ENCODE measurements at regions not wholly inside any gene's neighbourhood (a gene's known extent, or its start where the extent isn't known, plus 50 kb on each side); places are given as distances from the start of the nearest gene placed in this dataset.

DNA sequence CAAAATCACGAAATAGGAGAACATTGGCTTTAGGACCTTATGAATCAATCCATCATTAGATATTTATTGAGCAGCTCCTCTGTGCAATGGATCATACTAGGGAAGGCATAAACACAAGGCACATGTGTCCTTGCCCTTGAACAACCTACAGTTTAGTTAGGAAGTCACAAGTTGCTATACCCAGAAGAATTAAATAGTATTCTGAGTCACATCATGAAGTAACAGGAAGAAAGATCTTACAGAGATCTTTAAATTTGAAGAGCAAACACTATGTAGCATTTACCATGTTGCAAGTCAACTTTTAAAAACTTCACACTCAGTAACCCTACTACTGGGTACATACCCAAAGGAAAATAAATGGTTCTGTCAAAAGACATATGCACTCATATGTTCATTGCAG is 355.2 kb upstream of the SLC14A2 start:
- TF ChIP-seq POLR2AphosphoS5 (IDR thresholded peaks at IDR 0.05): no peak
- TF ChIP-seq, protein P1, sequence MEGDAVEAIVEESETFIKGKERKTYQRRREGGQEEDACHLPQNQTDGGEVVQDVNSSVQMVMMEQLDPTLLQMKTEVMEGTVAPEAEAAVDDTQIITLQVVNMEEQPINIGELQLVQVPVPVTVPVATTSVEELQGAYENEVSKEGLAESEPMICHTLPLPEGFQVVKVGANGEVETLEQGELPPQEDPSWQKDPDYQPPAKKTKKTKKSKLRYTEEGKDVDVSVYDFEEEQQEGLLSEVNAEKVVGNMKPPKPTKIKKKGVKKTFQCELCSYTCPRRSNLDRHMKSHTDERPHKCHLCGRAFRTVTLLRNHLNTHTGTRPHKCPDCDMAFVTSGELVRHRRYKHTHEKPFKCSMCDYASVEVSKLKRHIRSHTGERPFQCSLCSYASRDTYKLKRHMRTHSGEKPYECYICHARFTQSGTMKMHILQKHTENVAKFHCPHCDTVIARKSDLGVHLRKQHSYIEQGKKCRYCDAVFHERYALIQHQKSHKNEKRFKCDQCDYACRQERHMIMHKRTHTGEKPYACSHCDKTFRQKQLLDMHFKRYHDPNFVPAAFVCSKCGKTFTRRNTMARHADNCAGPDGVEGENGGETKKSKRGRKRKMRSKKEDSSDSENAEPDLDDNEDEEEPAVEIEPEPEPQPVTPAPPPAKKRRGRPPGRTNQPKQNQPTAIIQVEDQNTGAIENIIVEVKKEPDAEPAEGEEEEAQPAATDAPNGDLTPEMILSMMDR (IDR thresholded peaks at IDR 0.05): no peak
- TF ChIP-seq POLR2A (IDR thresholded peaks at IDR 0.05): no peak
- TF ChIP-seq EP300 (IDR thresholded peaks at IDR 0.05; ENCODE audit: low read depth): no peak
- no peak overlapping the region for H3K4me3 ChIP-seq

DNA sequence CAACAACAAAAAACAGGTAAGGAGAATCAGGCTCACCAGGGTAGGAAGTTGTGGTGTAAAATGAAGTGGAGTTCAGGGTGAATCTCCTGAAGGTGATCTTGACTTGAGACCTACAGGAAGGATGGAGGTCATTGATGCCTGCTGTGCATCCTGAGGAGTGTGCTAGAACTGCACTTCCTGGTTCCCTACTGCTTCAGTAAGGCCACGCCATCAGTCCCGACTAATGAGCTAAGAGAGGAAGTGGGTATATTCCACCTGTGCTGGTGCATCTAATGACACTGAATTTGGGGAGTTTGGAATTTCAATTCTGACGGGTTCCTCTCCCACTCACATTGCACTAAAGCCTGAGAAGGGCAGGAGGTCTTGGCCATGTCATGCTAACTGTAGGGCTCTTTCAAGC is 349.3 kb upstream of the SLC14A2 start:
- H3K27ac ChIP-seq: no peak overlapping the region
- WGBS, 2 donors (ENCODE audit: low coverage in 1 of 2): 72 to 89% methylated on average over 1 to 3 of the region's 3 CpGs
- intact Hi-C loops (cut with DNase I; ENCODE audit: low total_unique reads): no loop called here

More for the DNA sequence above, 355.2 kb upstream of the SLC14A2 start:
- no peaks in the 10 kb centered on the region for H3K4me1 ChIP-seq
- H3K36me3 ChIP-seq: no peaks in the 10 kb centered on the region
- in situ Hi-C loops (cut with MboI; ENCODE audit: low pct_ligation_motif_present in 1 of 4, low pct_unique_long_range_greater_than_20kb in 1 of 4, low sequenced_read_pairs in 3 of 4): no loop called here
- WGBS, 2 donors (ENCODE audit: low coverage in 1 of 2): 86% methylated on average over 1 of the region's 1 CpG; no CpG with 5 or more reads in 1 of the 2 donors
- intact Hi-C loops (cut with DNase I; ENCODE audit: low total_unique reads): no loop called here
- no peak overlapping the region for H3K27ac ChIP-seq
- no peaks in the 10 kb centered on the region for H3K27me3 ChIP-seq
- H3K9me3 ChIP-seq: no peaks in the 10 kb centered on the region
- DNase-seq: no peak

DNA sequence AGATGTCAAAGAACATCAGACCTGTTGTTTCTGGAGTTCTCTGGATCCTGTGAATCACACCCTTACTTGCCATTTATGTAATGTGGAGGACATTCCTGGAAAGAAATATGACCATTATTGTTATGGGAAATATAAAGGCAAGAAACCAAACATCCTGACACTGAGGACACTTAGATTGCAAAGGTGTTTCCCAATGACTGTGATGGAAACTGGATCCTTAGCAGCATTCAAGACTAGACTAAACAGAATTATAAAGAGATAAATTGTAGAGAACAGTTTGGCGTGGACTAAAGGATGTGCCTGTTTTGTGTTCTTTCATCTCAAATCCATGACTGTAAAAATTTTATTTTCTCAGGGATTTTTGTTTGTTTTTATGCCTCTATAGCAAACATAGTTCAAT is 347.7 kb upstream of the SLC14A2 start:
- H3K27me3 ChIP-seq: no peaks in the 10 kb centered on the region
- DNase-seq: no peak
- intact Hi-C loops (cut with DNase I; ENCODE audit: low total_unique reads) (no loop called here), in situ Hi-C loops (cut with MboI; ENCODE audit: low pct_ligation_motif_present in 1 of 4, low pct_unique_long_range_greater_than_20kb in 1 of 4, low sequenced_read_pairs in 3 of 4) (no loop called here)
- no peak overlapping the region for H3K4me3 ChIP-seq
- H3K27ac ChIP-seq: peak overlapping the region in 1 of 4 donors; percentile 15
- 71 to 79% methylated on average over 1 of the region's 1 CpG for WGBS, 2 donors (ENCODE audit: low coverage in 1 of 2)
- H3K9me3 ChIP-seq: no peaks in the 10 kb centered on the region
- no peaks in the 10 kb centered on the region for H3K36me3 ChIP-seq
- H3K4me1 ChIP-seq: peaks cover 0 to 9% (median 5%) of the 10 kb centered on the region in 4 donors
- TF ChIP-seq, protein P1 (IDR thresholded peaks at IDR 0.05): no peak
- TF ChIP-seq POLR2AphosphoS5 (IDR thresholded peaks at IDR 0.05) (no peak), EP300 (IDR thresholded peaks at IDR 0.05; ENCODE audit: low read depth) (no peak), POLR2A (IDR thresholded peaks at IDR 0.05) (no peak)

More for the DNA sequence above, 349.3 kb upstream of the SLC14A2 start:
- Histone ChIP-seq H3K36me3 (no peaks in the 10 kb centered on the region), H3K4me1 (peaks cover 0 to 9% (median 5%) of the 10 kb centered on the region in 4 donors), H3K27me3 (no peaks in the 10 kb centered on the region), H3K9me3 (no peaks in the 10 kb centered on the region), H3K4me3 (no peak overlapping the region)
- TF ChIP-seq, protein P1 (IDR thresholded peaks at IDR 0.05): no peak
- no peak for TF ChIP-seq POLR2A (IDR thresholded peaks at IDR 0.05)
- TF ChIP-seq POLR2AphosphoS5 (IDR thresholded peaks at IDR 0.05): no peak
- no peak for TF ChIP-seq EP300 (IDR thresholded peaks at IDR 0.05; ENCODE audit: low read depth)
- DNase-seq: no peak
- in situ Hi-C loops (cut with MboI; ENCODE audit: low pct_ligation_motif_present in 1 of 4, low pct_unique_long_range_greater_than_20kb in 1 of 4, low sequenced_read_pairs in 3 of 4): no loop called here

DNA sequence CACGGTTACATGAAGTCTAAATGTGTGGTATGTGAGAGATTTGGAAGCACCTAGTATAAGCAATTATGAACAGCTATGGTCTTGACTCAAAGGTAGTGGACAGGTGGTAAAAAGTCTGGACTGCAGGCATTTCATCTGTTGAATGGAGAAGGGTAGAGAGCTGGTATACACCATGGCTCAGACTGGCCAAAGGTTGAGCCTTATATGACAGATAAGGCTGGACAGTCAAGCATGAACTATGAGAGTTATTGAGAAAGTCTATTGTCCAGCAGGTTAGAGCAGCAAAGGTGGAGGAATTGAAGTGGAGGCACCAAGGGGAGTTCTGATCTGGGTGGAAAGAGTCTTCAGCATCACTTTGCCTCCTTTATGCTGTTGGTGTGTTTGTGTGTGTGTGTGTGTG is 346.7 kb upstream of the SLC14A2 start:
- WGBS, 2 donors (ENCODE audit: low coverage in 1 of 2): 84 to 90% methylated on average over 1 of the region's 1 CpG
- Histone ChIP-seq H3K36me3 (no peaks in the 10 kb centered on the region), H3K4me3 (no peak overlapping the region), H3K9me3 (no peaks in the 10 kb centered on the region), H3K27ac (no peak overlapping the region), H3K27me3 (no peaks in the 10 kb centered on the region), H3K4me1 (peaks cover 0 to 9% (median 5%) of the 10 kb centered on the region in 4 donors)
- TF ChIP-seq EP300 (IDR thresholded peaks at IDR 0.05; ENCODE audit: low read depth): no peak
- TF ChIP-seq, protein P1 (IDR thresholded peaks at IDR 0.05): no peak
- no peak for TF ChIP-seq POLR2A (IDR thresholded peaks at IDR 0.05)
- TF ChIP-seq POLR2AphosphoS5 (IDR thresholded peaks at IDR 0.05): no peak
- DNase-seq: no peak
- in situ Hi-C loops (cut with MboI; ENCODE audit: low pct_ligation_motif_present in 1 of 4, low pct_unique_long_range_greater_than_20kb in 1 of 4, low sequenced_read_pairs in 3 of 4) (no loop called here), intact Hi-C loops (cut with DNase I; ENCODE audit: low total_unique reads) (no loop called here)

All from transverse colon (tissue), 4 donors.